Fibroblast of pulmonary artery (primary cell): ENCODE measurements at regions not wholly inside any gene's neighbourhood (a gene's known extent, or its start where the extent isn't known, plus 50 kb on each side); places are given as distances from the start of the nearest gene placed in this dataset.

Source experiments
- DNase-seq: peaks from one replicate; pipeline ENCODE4 v3.0.0-alpha.2; 2010; ENCODE audit warnings: low read depth
- H3K4me3 ChIP-seq: replicated peaks from 2 replicates; pipeline ENCODE4 v1.5.1; 2011; ENCODE audit warnings: low read depth, mild to moderate bottlenecking, control low read depth, low read length, moderate library complexity
- CTCF ChIP-seq: IDR thresholded peaks from 2 replicates; pipeline ENCODE4 v1.5.1; 2011; ENCODE audit warnings: mild to moderate bottlenecking, control low read depth, low read length, inconsistent platforms; ENCODE audit errors: missing control alignments

DNA sequence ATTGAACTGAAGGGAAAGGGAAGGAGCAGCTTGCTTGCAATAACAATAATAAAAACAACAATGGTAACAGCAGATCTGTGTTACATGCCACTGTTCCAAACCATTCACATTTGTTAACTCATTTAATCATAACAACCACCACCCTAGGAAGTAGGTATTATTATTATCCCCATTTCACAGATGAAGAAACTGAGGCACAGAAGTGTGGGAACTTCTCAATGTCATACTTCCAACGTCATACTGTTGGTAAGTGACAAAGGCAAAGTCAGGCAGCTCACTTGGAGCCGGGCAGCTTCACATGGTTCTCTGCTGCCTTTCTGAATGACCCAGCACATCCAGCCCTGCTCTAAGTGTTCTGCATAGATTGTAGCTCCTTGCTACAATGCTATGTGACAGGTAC, 72.6 kb downstream of the FOXD1 start:
- TF ChIP-seq CTCF: no peak
- H3K4me3 ChIP-seq: no peak overlapping the region
- no peak for DNase-seq

DNA sequence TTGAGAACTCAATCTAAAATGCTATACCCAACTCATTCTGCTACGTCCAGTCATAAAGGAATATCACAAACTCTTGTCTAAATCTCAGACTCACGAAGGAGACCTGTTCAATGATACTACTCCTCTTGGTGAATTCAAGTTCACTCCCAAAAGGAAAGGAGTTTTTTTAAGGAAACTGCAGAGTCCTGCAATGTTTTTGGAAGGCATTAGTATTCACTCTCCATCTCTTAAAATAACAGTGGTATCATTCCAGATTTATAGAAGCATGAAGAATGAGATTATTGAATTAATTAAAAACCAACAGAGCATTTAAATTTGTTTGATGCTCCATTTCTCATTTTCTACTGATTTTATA, 73.4 kb downstream of the FOXD1 start:
- no peak overlapping the region for H3K4me3 ChIP-seq
- no peak for TF ChIP-seq CTCF
- no peak for DNase-seq

- DNase-seq: peak; percentile 73
- TF ChIP-seq CTCF: no peak
- no peak overlapping the region for H3K4me3 ChIP-seq
Measured at GRCh38 chr5:73374520-73375190, 73.9 kb downstream of the FOXD1 start.

- TF ChIP-seq CTCF: no peak
- DNase-seq: no peak
- H3K4me3 ChIP-seq: no peak overlapping the region
Measured at GRCh38 chr5:73373814-73374510, 74.6 kb downstream of the FOXD1 start.

DNA sequence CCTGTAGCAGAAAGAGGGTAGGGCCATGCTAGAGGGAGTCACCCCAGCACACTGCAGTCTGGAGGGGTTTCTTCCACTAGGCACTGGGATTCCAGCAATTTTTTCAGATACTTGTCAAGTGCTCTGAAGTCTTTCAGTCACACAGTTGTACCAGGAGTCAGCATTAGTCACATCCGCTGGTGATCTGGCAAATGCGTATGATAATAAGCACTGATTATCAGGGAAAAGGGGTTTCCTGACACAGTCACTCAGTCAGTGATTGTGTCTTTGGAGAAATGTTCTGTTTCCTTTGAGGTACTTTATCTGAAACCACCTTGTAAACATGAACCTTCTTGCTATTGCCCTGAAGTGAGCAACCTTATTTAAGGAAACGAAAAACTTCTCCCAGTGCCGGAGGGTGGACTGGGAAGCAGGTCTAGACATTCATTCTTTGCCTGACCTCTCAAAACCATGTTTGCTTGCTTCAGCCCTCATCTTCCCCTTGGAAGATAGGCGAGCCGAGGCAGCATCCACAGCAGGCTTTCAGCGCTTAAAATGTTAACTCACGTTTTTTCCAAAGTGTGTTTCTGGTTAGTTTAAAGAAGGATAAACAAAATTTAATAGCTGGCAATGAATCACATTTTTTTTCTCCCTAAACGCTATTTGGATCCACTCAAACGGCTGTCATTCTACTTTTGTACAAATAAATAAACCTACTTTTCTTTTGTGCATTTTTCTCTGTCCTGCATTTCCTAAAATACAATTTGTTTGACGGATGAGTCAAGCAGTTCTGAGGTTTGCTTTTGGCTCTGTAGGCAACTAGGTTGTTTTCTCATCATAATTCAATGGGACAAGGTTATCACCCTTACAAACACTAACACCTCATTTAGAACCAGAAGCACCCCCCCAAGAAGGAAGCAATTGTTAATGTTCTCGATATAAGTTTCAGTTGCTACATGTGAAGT, 77.7 kb downstream of the FOXD1 start:
- no peak for TF ChIP-seq CTCF
- H3K4me3 ChIP-seq: no peak overlapping the region
- peak; percentile 76 for DNase-seq

DNA sequence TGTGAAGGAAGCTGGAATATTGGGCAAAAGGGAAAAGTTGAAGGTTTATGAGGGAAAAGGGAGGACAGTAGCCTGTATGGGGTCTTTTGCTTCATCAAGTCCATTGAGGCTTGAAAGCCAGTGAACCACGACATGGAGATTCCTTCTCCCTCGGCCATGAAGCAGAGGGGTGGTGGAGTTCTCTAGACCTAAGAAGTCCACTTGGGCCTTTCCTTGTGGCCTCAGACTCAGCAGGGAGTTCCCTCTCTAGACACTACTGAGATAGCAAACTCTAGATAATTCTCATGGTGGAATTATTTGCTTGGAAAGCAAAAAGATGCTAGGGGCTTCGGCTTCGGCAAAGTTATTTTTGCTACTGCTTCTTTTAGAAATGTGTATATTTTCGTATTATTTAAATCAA, 78.5 kb downstream of the FOXD1 start:
- H3K4me3 ChIP-seq: no peak overlapping the region
- no peak for TF ChIP-seq CTCF
- DNase-seq: no peak
